AG08395 (cell line): ENCODE measurements at regions not wholly inside any gene's neighbourhood (a gene's known extent, or its start where the extent isn't known, plus 50 kb on each side); places are given as distances from the start of the nearest gene placed in this dataset.
"Not testable (repeated sequence)": the region's sequence is repeated elsewhere in the genome, so short reads cannot be mapped to it uniquely, and the experiment has no call there.

Experiments
- DNase-seq: peaks from one replicate; pipeline ENCODE4 v3.0.0; 2012; ENCODE audit warnings: mixed read lengths, low spot score

GRCh38 chr6:27854421-27854820 lies 57.8 kb downstream of the OR2B2 start:
- DNase-seq, result no peak

GRCh38 chr6:27851440-27851839 lies 60.8 kb downstream of the OR2B2 start:
- DNase-seq, result no peak

- DNase-seq, result not testable (repeated sequence)
These were observed 63.2 kb downstream of the OR2B2 start for GRCh38 chr6:27849001-27849400.

DNA sequence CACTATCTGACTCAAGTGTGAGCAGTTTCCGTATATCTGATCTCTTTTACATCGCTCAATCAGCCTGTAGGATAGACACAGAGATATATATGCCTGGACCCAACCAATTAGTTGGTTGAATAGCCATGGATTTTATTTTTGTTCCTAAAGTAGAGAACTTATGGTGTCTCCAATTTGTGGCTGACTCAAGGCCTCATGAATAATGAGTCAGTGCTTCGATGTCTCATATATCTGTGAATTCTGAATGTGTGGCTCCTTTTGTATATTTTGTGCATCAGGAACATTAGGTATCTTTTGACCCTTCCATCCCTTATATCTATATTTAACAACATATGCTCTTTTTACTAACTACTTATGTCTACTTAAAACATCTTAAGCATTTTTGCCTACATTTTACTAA lies 64.5 kb downstream of the OR2B2 start:
- no peak for DNase-seq

DNA sequence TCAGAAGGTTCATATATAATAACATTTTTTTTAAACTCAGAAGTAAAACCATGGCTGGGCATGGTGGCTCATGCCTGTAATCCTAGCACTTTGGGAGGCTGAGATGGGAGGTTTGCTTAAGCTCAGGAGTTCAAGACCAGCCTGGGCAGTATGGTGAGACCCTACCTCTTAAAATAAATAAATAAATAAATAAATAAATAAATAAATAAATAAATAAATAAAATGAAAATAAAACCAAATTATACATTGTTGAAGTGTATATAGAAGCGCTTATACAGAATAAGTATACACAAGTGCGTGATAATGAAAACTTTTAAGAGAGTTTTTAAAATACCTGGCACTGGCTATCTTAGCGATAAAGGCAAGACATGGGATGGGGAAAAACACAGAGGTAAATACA lies 71.6 kb downstream of the OR2B2 start:
- no peak for DNase-seq

GRCh38 chr6:27839626-27840475 lies 72.3 kb downstream of the OR2B2 start:
- DNase-seq, result peak; percentile 78

DNA sequence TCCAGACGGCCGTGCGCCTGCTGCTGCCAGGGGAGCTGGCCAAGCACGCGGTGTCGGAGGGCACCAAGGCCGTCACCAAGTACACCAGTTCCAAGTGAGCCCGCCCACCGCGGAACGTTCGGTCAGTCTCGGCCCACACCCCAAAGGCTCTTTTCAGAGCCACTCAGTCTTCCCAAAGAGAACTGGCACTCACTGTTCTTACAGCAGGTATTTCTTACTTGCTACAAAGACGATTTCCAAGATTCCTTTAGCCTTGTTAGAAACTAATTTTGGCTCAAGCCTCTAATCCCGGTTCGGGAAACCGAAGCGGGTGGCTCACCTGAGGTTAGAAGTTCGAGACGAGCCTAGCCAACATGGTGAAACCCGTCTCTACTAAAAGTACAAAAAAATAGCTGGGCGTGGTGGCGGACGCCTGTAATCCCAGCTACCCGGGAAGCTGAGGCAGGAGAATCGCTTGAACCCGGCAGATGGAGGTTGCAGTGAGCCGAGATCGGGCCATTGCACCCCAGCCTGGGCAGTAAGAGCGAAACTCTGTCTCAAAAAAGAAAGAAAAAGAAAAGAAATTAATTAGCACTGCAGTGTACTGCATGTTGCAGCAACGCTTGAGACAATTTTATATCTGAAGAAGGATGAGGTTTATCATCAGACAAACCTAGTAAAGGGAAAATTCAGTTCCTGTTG lies 73.1 kb downstream of the OR2B2 start:
- DNase-seq, result no peak

- peak; percentile 95 for DNase-seq
These were observed 73.9 kb downstream of the OR2B2 start for GRCh38 chr6:27838058-27838944.

GRCh38 chr6:27837625-27838057 lies 74.6 kb downstream of the OR2B2 start:
- DNase-seq, result no peak

GRCh38 chr6:27836783-27837624 lies 75.2 kb downstream of the OR2B2 start:
- DNase-seq, result peak; percentile 54

GRCh38 chr6:27836141-27836782 lies 75.9 kb downstream of the OR2B2 start:
- no peak for DNase-seq

GRCh38 chr6:27834879-27835549 lies 77.2 kb downstream of the OR2B2 start:
- no peak for DNase-seq

DNA sequence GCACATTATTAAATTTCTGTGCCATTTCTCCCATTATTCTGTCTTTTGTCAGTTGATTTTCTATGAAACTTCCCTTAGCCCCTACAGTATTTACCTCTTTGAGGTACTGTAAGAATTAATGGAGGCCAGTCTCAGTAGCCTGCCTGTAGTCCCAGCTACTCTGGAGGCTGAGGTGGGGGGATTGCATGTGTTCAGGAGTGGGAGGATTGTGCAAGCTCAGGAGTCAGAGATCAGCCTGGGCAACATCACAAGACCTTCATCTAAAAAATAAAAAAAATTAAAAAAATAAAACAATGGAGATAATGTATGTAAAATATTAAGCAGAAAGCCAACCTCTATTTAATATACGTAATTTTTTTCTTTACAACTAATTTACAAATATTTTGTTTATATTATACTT lies 77.8 kb downstream of the OR2B2 start:
- DNase-seq, result no peak

DNA sequence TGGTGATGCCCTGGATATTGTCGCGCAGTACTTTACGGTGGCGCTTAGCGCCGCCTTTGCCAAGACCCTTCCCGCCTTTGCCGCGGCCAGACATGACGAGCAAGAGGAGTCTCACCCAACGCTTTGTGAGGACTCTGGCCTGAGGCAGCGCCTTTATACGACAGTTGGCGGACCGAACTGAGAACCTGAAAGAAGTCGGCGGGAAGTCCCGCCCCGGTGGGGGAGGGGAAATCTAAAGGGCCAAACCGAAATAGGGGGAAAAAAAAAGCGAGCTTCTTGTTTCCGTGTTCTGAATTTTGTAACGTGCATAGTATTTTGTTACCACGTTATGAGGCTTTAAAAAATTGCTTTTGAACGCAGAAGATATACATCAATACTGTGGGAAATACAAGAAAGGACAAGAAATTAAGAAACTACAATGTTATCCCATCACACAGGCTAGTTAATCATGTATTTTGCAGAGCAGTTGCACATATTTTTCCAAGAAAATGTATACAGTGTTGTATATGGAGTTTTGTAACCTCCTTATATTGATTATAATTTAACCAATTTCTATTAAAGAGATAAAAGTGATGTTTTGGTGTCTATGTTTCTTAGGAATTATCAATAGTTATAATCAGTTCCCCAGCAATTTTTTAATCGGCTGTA lies 80.6 kb downstream of the OR2B2 start:
- not testable (repeated sequence) for DNase-seq

DNA sequence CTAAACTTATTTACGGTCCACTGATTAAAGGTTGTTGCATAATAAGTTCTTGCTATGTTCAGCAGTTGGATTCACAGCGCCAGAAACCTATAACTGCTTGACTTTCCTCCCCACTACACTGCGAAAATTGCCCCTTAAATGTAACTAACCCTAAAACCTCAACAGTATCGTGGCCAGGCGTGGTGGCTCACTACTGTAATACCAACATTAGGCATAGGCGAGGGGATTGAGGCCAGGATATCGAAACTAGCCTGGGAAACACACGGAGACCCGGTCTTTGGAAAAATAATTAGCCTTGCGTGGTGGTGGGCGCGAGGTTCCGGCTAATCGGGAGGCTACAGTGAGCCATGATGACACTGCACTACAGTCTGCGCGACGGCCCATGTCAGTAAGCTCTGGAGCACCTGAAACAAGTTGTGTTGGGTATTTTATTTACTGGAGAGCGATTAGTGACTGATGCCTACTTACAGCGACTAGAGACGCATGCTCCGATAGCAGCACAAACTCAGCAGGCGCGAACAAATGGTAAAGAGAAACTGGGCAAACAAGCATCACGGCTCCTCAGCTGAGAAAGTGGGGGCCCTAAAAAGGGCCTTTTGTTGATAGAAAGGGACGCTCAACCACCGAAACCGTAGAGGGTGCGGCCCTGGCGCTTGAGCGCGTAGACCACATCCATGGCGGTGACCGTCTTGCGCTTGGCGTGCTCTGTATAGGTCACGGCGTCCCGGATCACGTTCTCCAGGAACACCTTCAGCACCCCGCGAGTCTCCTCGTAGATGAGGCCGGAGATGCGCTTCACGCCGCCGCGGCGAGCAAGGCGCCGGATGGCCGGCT lies 81.4 kb downstream of the OR2B2 start:
- not testable (repeated sequence) for DNase-seq

- no peak for DNase-seq
These were observed 82.0 kb downstream of the OR2B2 start for GRCh38 chr6:27830212-27830599.

DNA sequence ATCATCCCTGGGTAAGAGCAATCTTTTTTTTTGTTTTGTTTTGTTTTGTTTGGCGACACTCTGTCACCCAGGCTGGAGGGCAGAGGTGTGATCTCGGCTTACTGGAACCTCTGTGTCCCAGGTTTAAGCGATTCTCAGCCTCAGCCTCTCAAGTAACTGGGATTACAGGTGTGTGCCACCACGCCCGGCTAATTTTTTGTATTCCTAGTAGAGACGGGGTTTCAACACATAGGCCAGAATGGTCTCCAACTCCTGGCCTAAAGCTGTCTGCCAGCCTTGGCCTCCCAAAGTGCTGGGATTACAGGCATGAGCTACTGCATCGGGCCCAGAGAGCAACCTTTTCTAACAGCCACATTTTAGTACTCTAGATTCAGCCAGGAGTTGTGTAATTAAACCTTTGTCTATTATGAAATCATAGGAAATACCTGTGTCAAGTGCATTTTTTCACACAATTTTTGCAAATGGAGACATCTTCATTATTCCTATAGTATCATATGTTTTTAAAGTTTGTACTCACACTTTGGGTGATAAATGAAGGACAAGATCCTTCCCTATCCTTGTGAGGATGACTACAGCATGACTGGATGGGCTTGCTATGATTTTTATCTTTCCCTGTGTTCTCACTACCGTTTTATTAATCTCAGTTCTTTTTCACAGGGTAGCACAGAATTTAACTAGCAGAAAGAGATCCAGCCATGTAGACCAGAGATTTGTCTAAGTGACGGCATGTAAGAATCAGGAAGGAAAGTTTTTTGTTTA lies 82.6 kb downstream of the OR2B2 start:
- DNase-seq, result no peak

DNA sequence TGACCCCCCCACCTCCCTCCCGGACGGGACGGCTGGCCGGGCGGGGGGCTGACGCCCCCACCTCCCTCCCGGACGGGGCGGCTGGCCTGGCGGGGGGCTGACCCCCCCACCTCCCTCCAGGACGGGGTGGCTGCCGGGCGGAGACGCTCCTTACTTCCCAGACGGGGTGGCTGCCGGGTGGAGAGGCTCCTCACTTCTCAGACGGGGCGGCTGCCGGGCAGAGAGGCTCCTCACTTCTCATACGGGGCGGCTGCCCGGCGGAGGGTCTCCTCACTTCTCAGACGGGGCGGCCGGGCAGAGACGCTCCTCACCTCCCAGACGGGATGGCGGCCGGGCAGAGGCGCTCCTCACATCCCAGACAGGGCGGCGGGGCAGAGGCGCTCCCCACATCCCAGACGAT lies 84.7 kb downstream of the OR2B2 start:
- not testable (repeated sequence) for DNase-seq
